Activated T-cell treated with anti-CD3 and anti-CD28 coated beads, Interleukin-2, amount 50 U/mL, for 4 hours (primary cell): ENCODE measurements at regions not wholly inside any gene's neighbourhood (a gene's known extent, or its start where the extent isn't known, plus 50 kb on each side); places are given as distances from the start of the nearest gene placed in this dataset.

Experiments
- ATAC-seq, 2 donors: fragments of 200-7000 bp; cut with Tn5 transposase; one replicate each; pipeline ENCODE4 v1.10.0; 2021
- DNase-seq: peaks from one replicate; pipeline ENCODE4 v3.0.0-alpha.2; 2020
- H3K27me3 Mint-ChIP-seq: one replicate; pipeline ENCODE4 v1.8.0; 2021; ENCODE audit warnings: low read depth, mixed read lengths
- H3K36me3 Mint-ChIP-seq: one replicate; pipeline ENCODE4 v1.8.0; 2022; ENCODE audit warnings: mixed read lengths; ENCODE audit not compliant: insufficient read depth
- H3K4me1 Mint-ChIP-seq: one replicate; pipeline ENCODE4 v1.8.0; 2021; ENCODE audit warnings: low read depth, mixed read lengths
- H3K4me3 Mint-ChIP-seq: one replicate; pipeline ENCODE4 v1.8.0; 2021; ENCODE audit warnings: mild to moderate bottlenecking, moderate library complexity, mixed read lengths
- H3K9me3 Mint-ChIP-seq: one replicate; pipeline ENCODE4 v1.8.0; 2021; ENCODE audit warnings: mixed read lengths

GRCh38 chr20:59412181-59412580 is 111.8 kb downstream of the EDN3 start:
- peaks cover 10% of the 10 kb centered on the region for H3K27me3 Mint-ChIP-seq
- DNase-seq (no peak), ATAC-seq (no peak)
- no peak overlapping the region for H3K4me3 Mint-ChIP-seq
- no peaks in the 10 kb centered on the region for H3K9me3 Mint-ChIP-seq
- no peaks in the 10 kb centered on the region for H3K36me3 Mint-ChIP-seq
- H3K4me1 Mint-ChIP-seq, result no peaks in the 10 kb centered on the region

- Mint-ChIP-seq H3K9me3 (no peaks in the 10 kb centered on the region), H3K4me1 (no peaks in the 10 kb centered on the region), H3K4me3 (no peak overlapping the region), H3K27me3 (peaks cover 15% of the 10 kb centered on the region), H3K36me3 (no peaks in the 10 kb centered on the region)
- DNase-seq, result no peak
- no peak for ATAC-seq
Measured at GRCh38 chr20:59412875-59413284, 112.5 kb downstream of the EDN3 start.

- H3K36me3 Mint-ChIP-seq, result no peaks in the 10 kb centered on the region
- ATAC-seq (no peak), DNase-seq (no peak)
- no peaks in the 10 kb centered on the region for H3K4me1 Mint-ChIP-seq
- H3K9me3 Mint-ChIP-seq, result no peaks in the 10 kb centered on the region
- H3K4me3 Mint-ChIP-seq, result no peak overlapping the region
- H3K27me3 Mint-ChIP-seq, result peaks cover 17% of the 10 kb centered on the region
Measured at GRCh38 chr20:59413326-59413865, 113.0 kb downstream of the EDN3 start.

- DNase-seq (no peak), ATAC-seq (no peak)
- peaks cover 19% of the 10 kb centered on the region for H3K27me3 Mint-ChIP-seq
- H3K4me1 Mint-ChIP-seq, result no peaks in the 10 kb centered on the region
- no peaks in the 10 kb centered on the region for H3K9me3 Mint-ChIP-seq
- no peak overlapping the region for H3K4me3 Mint-ChIP-seq
- no peaks in the 10 kb centered on the region for H3K36me3 Mint-ChIP-seq
Measured at GRCh38 chr20:59414936-59415623, 114.7 kb downstream of the EDN3 start.

GRCh38 chr20:59416916-59417315 is 116.5 kb downstream of the EDN3 start:
- H3K4me3 Mint-ChIP-seq, result no peak overlapping the region
- ATAC-seq (no peak), DNase-seq (no peak)
- peaks cover 19% of the 10 kb centered on the region for H3K27me3 Mint-ChIP-seq
- no peaks in the 10 kb centered on the region for H3K36me3 Mint-ChIP-seq
- no peaks in the 10 kb centered on the region for H3K4me1 Mint-ChIP-seq
- H3K9me3 Mint-ChIP-seq, result no peaks in the 10 kb centered on the region

GRCh38 chr20:59421089-59421488 is 120.7 kb downstream of the EDN3 start:
- Mint-ChIP-seq H3K9me3 (no peaks in the 10 kb centered on the region), H3K4me1 (no peaks in the 10 kb centered on the region), H3K36me3 (no peaks in the 10 kb centered on the region), H3K4me3 (no peak overlapping the region), H3K27me3 (peaks cover 9% of the 10 kb centered on the region)
- DNase-seq (no peak), ATAC-seq (no peak)

- H3K36me3 Mint-ChIP-seq, result no peaks in the 10 kb centered on the region
- DNase-seq (no peak), ATAC-seq (no peak)
- no peak overlapping the region for H3K4me3 Mint-ChIP-seq
- no peaks in the 10 kb centered on the region for H3K4me1 Mint-ChIP-seq
- peaks cover 9% of the 10 kb centered on the region for H3K27me3 Mint-ChIP-seq
- H3K9me3 Mint-ChIP-seq, result no peaks in the 10 kb centered on the region
Measured at GRCh38 chr20:59421920-59422637, 121.7 kb downstream of the EDN3 start.

GRCh38 chr20:59422872-59423544 is 122.6 kb downstream of the EDN3 start:
- Mint-ChIP-seq H3K9me3 (no peaks in the 10 kb centered on the region), H3K36me3 (no peaks in the 10 kb centered on the region), H3K27me3 (peaks cover 3% of the 10 kb centered on the region), H3K4me1 (no peaks in the 10 kb centered on the region), H3K4me3 (no peak overlapping the region)
- no peak for DNase-seq
- no peak for ATAC-seq

- DNase-seq (no peak), ATAC-seq (no peak)
- Mint-ChIP-seq H3K9me3 (no peaks in the 10 kb centered on the region), H3K36me3 (no peaks in the 10 kb centered on the region), H3K27me3 (no peaks in the 10 kb centered on the region), H3K4me1 (peaks cover 11% of the 10 kb centered on the region), H3K4me3 (no peak overlapping the region)
Measured at GRCh38 chr20:59424976-59425375, 124.6 kb downstream of the EDN3 start.

- Mint-ChIP-seq H3K4me1 (peaks cover 11% of the 10 kb centered on the region), H3K27me3 (no peaks in the 10 kb centered on the region), H3K9me3 (no peaks in the 10 kb centered on the region), H3K4me3 (no peak overlapping the region), H3K36me3 (no peaks in the 10 kb centered on the region)
- no peak for ATAC-seq
- DNase-seq, result no peak
Measured at GRCh38 chr20:59425572-59425971, 125.2 kb downstream of the EDN3 start.

- no peak for ATAC-seq
- H3K4me1 Mint-ChIP-seq, result peaks cover 11% of the 10 kb centered on the region
- no peaks in the 10 kb centered on the region for H3K9me3 Mint-ChIP-seq
- no peak overlapping the region for H3K4me3 Mint-ChIP-seq
- no peaks in the 10 kb centered on the region for H3K36me3 Mint-ChIP-seq
- DNase-seq, result no peak
- H3K27me3 Mint-ChIP-seq, result peaks cover 3% of the 10 kb centered on the region
Measured at GRCh38 chr20:59428006-59428405, 127.6 kb downstream of the EDN3 start.

GRCh38 chr20:59428441-59429205 is 128.2 kb downstream of the EDN3 start:
- H3K4me3 Mint-ChIP-seq, result no peak overlapping the region
- no peak for DNase-seq
- ATAC-seq, result no peak
- H3K36me3 Mint-ChIP-seq, result no peaks in the 10 kb centered on the region
- peaks cover 11% of the 10 kb centered on the region for H3K4me1 Mint-ChIP-seq
- H3K27me3 Mint-ChIP-seq, result peaks cover 9% of the 10 kb centered on the region
- H3K9me3 Mint-ChIP-seq, result no peaks in the 10 kb centered on the region

GRCh38 chr20:59429396-59429795 is 129.0 kb downstream of the EDN3 start:
- Mint-ChIP-seq H3K9me3 (no peaks in the 10 kb centered on the region), H3K4me1 (peaks cover 11% of the 10 kb centered on the region), H3K36me3 (no peaks in the 10 kb centered on the region), H3K4me3 (no peak overlapping the region), H3K27me3 (peaks cover 9% of the 10 kb centered on the region)
- DNase-seq (no peak), ATAC-seq (no peak)

- Mint-ChIP-seq H3K9me3 (no peaks in the 10 kb centered on the region), H3K36me3 (no peaks in the 10 kb centered on the region), H3K27me3 (peaks cover 9% of the 10 kb centered on the region), H3K4me3 (no peak overlapping the region), H3K4me1 (peaks cover 11% of the 10 kb centered on the region)
- ATAC-seq (no peak), DNase-seq (no peak)
Measured at GRCh38 chr20:59431014-59431413, 130.6 kb downstream of the EDN3 start.
